Glutamatergic neuron (in vitro differentiated cells): ENCODE measurements at regions not wholly inside any gene's neighbourhood (a gene's known extent, or its start where the extent isn't known, plus 50 kb on each side); places are given as distances from the start of the nearest gene placed in this dataset.

ENCODE experiments used
- DNase-seq: peaks from one replicate; pipeline ENCODE4 v3.0.0; 2022
- H3K27ac Mint-ChIP-seq: one replicate; pipeline ENCODE4 v1.8.0; 2020; ENCODE audit warnings: mild to moderate bottlenecking, mixed read lengths, inconsistent platforms; ENCODE audit not compliant: unreplicated experiment
- H3K27me3 Mint-ChIP-seq: one replicate; pipeline ENCODE4 v1.8.0; 2020; ENCODE audit warnings: mild to moderate bottlenecking, moderate library complexity, mixed read lengths, inconsistent platforms; ENCODE audit not compliant: unreplicated experiment
- H3K36me3 Mint-ChIP-seq: one replicate; pipeline ENCODE4 v1.8.0; 2020; ENCODE audit warnings: mild to moderate bottlenecking, mixed read lengths, inconsistent platforms; ENCODE audit not compliant: unreplicated experiment
- H3K4me1 Mint-ChIP-seq: one replicate; pipeline ENCODE4 v1.8.0; 2020; ENCODE audit warnings: mild to moderate bottlenecking, low read depth, mixed read lengths, inconsistent platforms; ENCODE audit not compliant: unreplicated experiment
- H3K4me3 Mint-ChIP-seq: one replicate; pipeline ENCODE4 v1.8.0; 2020; ENCODE audit warnings: mild to moderate bottlenecking, mixed read lengths, inconsistent platforms; ENCODE audit not compliant: unreplicated experiment
- H3K9me3 Mint-ChIP-seq: one replicate; pipeline ENCODE4 v1.8.0; 2020; ENCODE audit warnings: mild to moderate bottlenecking, moderate library complexity, mixed read lengths, inconsistent platforms; ENCODE audit not compliant: unreplicated experiment
- CTCF ChIP-seq: fragments of 200-600 bp; sonication (generic); IDR thresholded peaks from one replicate; pipeline ENCODE4 v1.5.0; 2021; ENCODE audit not compliant: partially characterized antibody, unreplicated experiment

- Mint-ChIP-seq H3K36me3 (no peaks in the 10 kb centered on the region), H3K27me3 (no peaks in the 10 kb centered on the region), H3K9me3 (no peaks in the 10 kb centered on the region), H3K4me1 (no peaks in the 10 kb centered on the region), H3K27ac (no peak overlapping the region), H3K4me3 (no peak overlapping the region)
- TF ChIP-seq CTCF: no peak
- DNase-seq: no peak
Measured at GRCh38 chr2:199128476-199129229, 329.1 kb downstream of the SATB2 start.

- no peak for DNase-seq
- Mint-ChIP-seq H3K27ac (no peak overlapping the region), H3K27me3 (peaks cover under 1% of the 10 kb centered on the region), H3K4me3 (no peak overlapping the region), H3K36me3 (no peaks in the 10 kb centered on the region), H3K9me3 (no peaks in the 10 kb centered on the region), H3K4me1 (no peaks in the 10 kb centered on the region)
- TF ChIP-seq CTCF: no peak
Measured at GRCh38 chr2:199119796-199120195, 337.9 kb downstream of the SATB2 start.

GRCh38 chr2:199118673-199119112 is 339.0 kb downstream of the SATB2 start:
- Mint-ChIP-seq H3K4me3 (no peak overlapping the region), H3K27ac (no peak overlapping the region), H3K9me3 (no peaks in the 10 kb centered on the region), H3K27me3 (peaks cover 3% of the 10 kb centered on the region), H3K36me3 (no peaks in the 10 kb centered on the region), H3K4me1 (no peaks in the 10 kb centered on the region)
- DNase-seq: no peak
- no peak for TF ChIP-seq CTCF

GRCh38 chr2:199115169-199115568 is 342.6 kb downstream of the SATB2 start:
- Mint-ChIP-seq H3K27me3 (peaks cover 3% of the 10 kb centered on the region), H3K4me3 (no peak overlapping the region), H3K4me1 (peaks cover 4% of the 10 kb centered on the region), H3K36me3 (no peaks in the 10 kb centered on the region), H3K9me3 (no peaks in the 10 kb centered on the region), H3K27ac (no peak overlapping the region)
- no peak for TF ChIP-seq CTCF
- no peak for DNase-seq

- peaks cover 3% of the 10 kb centered on the region for H3K27me3 Mint-ChIP-seq
- H3K9me3 Mint-ChIP-seq: no peaks in the 10 kb centered on the region
- no peak overlapping the region for H3K27ac Mint-ChIP-seq
- H3K4me1 Mint-ChIP-seq: peaks cover 11% of the 10 kb centered on the region
- no peaks in the 10 kb centered on the region for H3K36me3 Mint-ChIP-seq
- no peak for DNase-seq
- H3K4me3 Mint-ChIP-seq: no peak overlapping the region
- TF ChIP-seq CTCF: no peak
Measured at GRCh38 chr2:199113111-199113510, 344.6 kb downstream of the SATB2 start.
